T-cell (primary cell): ENCODE measurements at regions not wholly inside any gene's neighbourhood (a gene's known extent, or its start where the extent isn't known, plus 50 kb on each side); places are given as distances from the start of the nearest gene placed in this dataset.
A peak's percentile ranks its signal among the peaks of the same experiment; 100 is the strongest.

Experiments
- ATAC-seq, 4 experiments: fragments of 200-7000 bp in 3 of 4; fragments of 150-1000 bp in 1 of 4; cut with Tn5 transposase; replicated peaks in 1 of 4; 1 replicate in 3 of 4; 2 replicates in 1 of 4; pipeline ENCODE4 v1.10.0; 2021; ENCODE audit warnings: moderate library complexity in 3 of 4, mild to moderate bottlenecking in 2 of 4, moderate number of reproducible peaks in 1 of 4
- CTCF ChIA-PET, 2 donors: fragments of 300-600 bp; sonication (Branson Sonifier 250); formaldehyde crosslinking; loops; one replicate each; lab custom pipeline; 2022; ENCODE audit warnings: antibody characterized with exemption in 2 of 2; lab: Charles Lee
- POLR2A ChIA-PET, 2 donors: fragments of 300-600 bp; sonication (Branson Sonifier 250); formaldehyde crosslinking; loops; one replicate each; lab custom pipeline; 2022; ENCODE audit warnings: antibody characterized with exemption in 2 of 2; lab: Charles Lee
- DNase-seq, 35 experiments: peaks; one replicate each; pipeline versions ENCODE4 v3.0.0 to v3.0.0-alpha.2; 2013 to 2023
- H3K27ac ChIP-seq: one replicate; pipeline ENCODE4 v1.5.1; 2013; ENCODE audit warnings: low read length
- H3K27me3 ChIP-seq, 2 experiments: replicated peaks in 1 of 2; 1 replicate in 1 of 2; 2 replicates in 1 of 2; pipeline versions ENCODE4 v1.6.1 to v1.7.0; 2013; ENCODE audit warnings: low read length in 1 of 2, mixed read lengths in 1 of 2; ENCODE audit not compliant: control insufficient read depth in 2 of 2, insufficient read depth in 2 of 2; ENCODE audit errors: extremely low read depth in 1 of 2
- H3K36me3 ChIP-seq, 2 donors: 1 replicate in 1 of 2; 2 replicates in 1 of 2; pipeline versions ENCODE4 v1.6.1 to v1.7.0; 2013; ENCODE audit warnings: low read length in 1 of 2; ENCODE audit not compliant: control insufficient read depth in 2 of 2, insufficient read depth in 1 of 2; ENCODE audit errors: extremely low read depth in 1 of 2
- H3K4me1 ChIP-seq, 2 experiments: 1 replicate in 1 of 2; 2 replicates in 1 of 2; pipeline versions ENCODE4 v1.6.1 to v1.7.0; 2013; ENCODE audit warnings: low read length in 2 of 2, mixed read lengths in 1 of 2; ENCODE audit not compliant: insufficient read depth in 2 of 2, control insufficient read depth in 1 of 2; ENCODE audit errors: extremely low read depth in 1 of 2
- H3K4me3 ChIP-seq, 2 donors: 1 replicate in 1 of 2; 2 replicates in 1 of 2; pipeline versions ENCODE4 v1.5.1 to v1.7.0; 2013; ENCODE audit warnings: mild to moderate bottlenecking in 2 of 2, low read length in 1 of 2, moderate library complexity in 1 of 2; ENCODE audit not compliant: control insufficient read depth in 1 of 2; ENCODE audit errors: extremely low read depth in 1 of 2
- H3K9me3 ChIP-seq: 2 replicates; pipeline ENCODE4 v1.7.0; 2013
- H3K27ac Mint-ChIP-seq, 2 donors: one replicate each; pipeline ENCODE4 v1.8.0; 2020 to 2021; ENCODE audit warnings: mild to moderate bottlenecking in 2 of 2, mixed read lengths in 2 of 2
- H3K27me3 Mint-ChIP-seq, 2 donors: one replicate each; pipeline ENCODE4 v1.8.0; 2021 to 2022; ENCODE audit warnings: mixed read lengths in 2 of 2
- H3K36me3 Mint-ChIP-seq: one replicate; pipeline ENCODE4 v1.8.0; 2021; ENCODE audit warnings: mixed read lengths
- H3K4me1 Mint-ChIP-seq, 3 donors: one replicate each; pipeline ENCODE4 v1.8.0; 2020 to 2022; ENCODE audit warnings: mixed read lengths in 3 of 3, mild to moderate bottlenecking in 1 of 3
- H3K4me3 Mint-ChIP-seq, 3 donors: one replicate each; pipeline ENCODE4 v1.8.0; 2020 to 2022; ENCODE audit warnings: mild to moderate bottlenecking in 3 of 3, mixed read lengths in 3 of 3, moderate library complexity in 3 of 3
- H3K9me3 Mint-ChIP-seq, 3 donors: one replicate each; pipeline ENCODE4 v1.8.0; 2020 to 2022; ENCODE audit warnings: mixed read lengths in 3 of 3
- WGBS: methylation state at CpG from one replicate; pipeline ENCODE4 v1.1.5; 2013; ENCODE audit warnings: missing lambda C conversion rate; ENCODE audit not compliant: insufficient coverage; 5-methylcytosine and 5-hydroxymethylcytosine counted together

GRCh38 chr10:81564143-81564542, 310.9 kb upstream of the NRG3 start:
- CTCF ChIA-PET, result no interaction called here
- POLR2A ChIA-PET, result no interaction called here
- peaks cover 5 to 16% (median 6%) of the 10 kb centered on the region in 3 donors for H3K9me3 Mint-ChIP-seq
- no peaks in the 10 kb centered on the region for H3K27me3 Mint-ChIP-seq
- ATAC-seq (no peak), DNase-seq (no peak)
- Histone ChIP-seq H3K4me1 (no peaks in the 10 kb centered on the region), H3K9me3 (no peaks in the 10 kb centered on the region), H3K4me3 (no peak overlapping the region), H3K27ac (no peak overlapping the region), H3K36me3 (no peaks in the 10 kb centered on the region), H3K27me3 (no peaks in the 10 kb centered on the region)
- peaks cover 0 to 7% (median 0%) of the 10 kb centered on the region in 3 donors for H3K4me1 Mint-ChIP-seq
- WGBS, result 51% methylated on average over 2 of the region's 3 CpGs
- H3K27ac Mint-ChIP-seq, result no peak overlapping the region
- no peak overlapping the region for H3K4me3 Mint-ChIP-seq
- no peaks in the 10 kb centered on the region for H3K36me3 Mint-ChIP-seq

DNA sequence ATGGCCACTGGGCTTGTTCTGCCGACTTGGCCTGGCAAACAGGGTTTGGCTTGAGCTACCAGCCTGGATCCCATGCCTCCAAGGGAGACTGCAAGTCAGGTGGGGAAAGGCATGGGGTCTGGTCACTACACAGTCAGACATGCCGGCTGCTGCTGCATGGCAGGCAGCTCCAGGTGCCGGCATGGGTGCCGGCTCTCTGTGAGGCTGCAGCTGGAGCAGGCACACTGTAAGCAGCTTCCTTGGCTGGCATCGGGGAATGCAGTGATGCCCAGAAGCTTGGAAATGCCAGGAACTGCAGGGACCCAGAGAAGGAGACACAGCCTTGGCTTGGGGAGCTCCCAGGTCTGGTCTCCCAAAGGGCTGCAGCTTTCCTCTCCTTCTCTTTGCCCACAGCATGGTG, 305.5 kb upstream of the NRG3 start:
- Mint-ChIP-seq H3K27me3 (no peaks in the 10 kb centered on the region), H3K4me3 (no peak overlapping the region), H3K27ac (no peak overlapping the region), H3K9me3 (peaks cover 0 to 13% (median 4%) of the 10 kb centered on the region in 3 donors), H3K36me3 (no peaks in the 10 kb centered on the region), H3K4me1 (no peaks in the 10 kb centered on the region)
- 77% methylated on average over 5 of the region's 5 CpGs for WGBS
- ChIA-PET CTCF (interaction anchor here in 1 of 2 donors (0.6 kb wide), 1 partner anchor 50 kb away, joined by 3 read pairs; no protein-coding TSS in a partner anchor), POLR2A (no interaction called here)
- H3K36me3 ChIP-seq, result no peaks in the 10 kb centered on the region
- H3K27ac ChIP-seq, result no peak overlapping the region
- no peak for DNase-seq
- no peaks in the 10 kb centered on the region for H3K27me3 ChIP-seq
- no peaks in the 10 kb centered on the region for H3K9me3 ChIP-seq
- peak in 1 of 4 experiments; percentile 27 for ATAC-seq
- H3K4me1 ChIP-seq, result no peaks in the 10 kb centered on the region
- no peak overlapping the region for H3K4me3 ChIP-seq

DNA sequence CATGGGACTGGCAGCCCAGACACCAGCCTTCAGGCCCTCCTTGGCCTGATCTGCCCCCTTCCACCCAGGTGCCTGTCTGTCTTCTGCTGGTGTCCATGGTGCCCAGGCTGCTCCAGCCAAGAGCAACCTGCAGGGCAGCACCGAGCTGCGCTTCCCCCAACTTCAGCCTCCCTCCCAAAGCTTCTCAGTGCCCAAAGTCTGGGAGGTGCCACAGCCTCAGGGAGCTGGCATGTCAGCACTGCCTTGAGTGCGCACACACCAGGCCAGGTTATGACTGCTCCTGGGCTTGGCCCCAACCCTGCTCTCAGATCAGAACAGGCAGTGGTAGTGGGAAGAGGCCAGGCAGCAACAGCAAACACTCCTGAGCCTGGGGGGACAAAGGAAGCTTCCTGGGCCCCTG, 304.6 kb upstream of the NRG3 start:
- Histone ChIP-seq H3K9me3 (no peaks in the 10 kb centered on the region), H3K36me3 (no peaks in the 10 kb centered on the region), H3K27ac (no peak overlapping the region), H3K27me3 (no peaks in the 10 kb centered on the region), H3K4me1 (no peaks in the 10 kb centered on the region), H3K4me3 (no peak overlapping the region)
- no peaks in the 10 kb centered on the region for H3K36me3 Mint-ChIP-seq
- no peak overlapping the region for H3K27ac Mint-ChIP-seq
- H3K27me3 Mint-ChIP-seq, result no peaks in the 10 kb centered on the region
- no peak for ATAC-seq
- H3K4me3 Mint-ChIP-seq, result no peak overlapping the region
- peaks cover 0 to 18% (median 4%) of the 10 kb centered on the region in 3 donors for H3K9me3 Mint-ChIP-seq
- no peak for DNase-seq
- WGBS, result 100% methylated on average over 3 of the region's 3 CpGs
- ChIA-PET POLR2A (no interaction called here), CTCF (interaction anchor here in 1 of 2 donors (0.6 kb wide), 1 partner anchor 51 kb away, joined by 3 read pairs; no protein-coding TSS in a partner anchor)
- no peaks in the 10 kb centered on the region for H3K4me1 Mint-ChIP-seq

DNA sequence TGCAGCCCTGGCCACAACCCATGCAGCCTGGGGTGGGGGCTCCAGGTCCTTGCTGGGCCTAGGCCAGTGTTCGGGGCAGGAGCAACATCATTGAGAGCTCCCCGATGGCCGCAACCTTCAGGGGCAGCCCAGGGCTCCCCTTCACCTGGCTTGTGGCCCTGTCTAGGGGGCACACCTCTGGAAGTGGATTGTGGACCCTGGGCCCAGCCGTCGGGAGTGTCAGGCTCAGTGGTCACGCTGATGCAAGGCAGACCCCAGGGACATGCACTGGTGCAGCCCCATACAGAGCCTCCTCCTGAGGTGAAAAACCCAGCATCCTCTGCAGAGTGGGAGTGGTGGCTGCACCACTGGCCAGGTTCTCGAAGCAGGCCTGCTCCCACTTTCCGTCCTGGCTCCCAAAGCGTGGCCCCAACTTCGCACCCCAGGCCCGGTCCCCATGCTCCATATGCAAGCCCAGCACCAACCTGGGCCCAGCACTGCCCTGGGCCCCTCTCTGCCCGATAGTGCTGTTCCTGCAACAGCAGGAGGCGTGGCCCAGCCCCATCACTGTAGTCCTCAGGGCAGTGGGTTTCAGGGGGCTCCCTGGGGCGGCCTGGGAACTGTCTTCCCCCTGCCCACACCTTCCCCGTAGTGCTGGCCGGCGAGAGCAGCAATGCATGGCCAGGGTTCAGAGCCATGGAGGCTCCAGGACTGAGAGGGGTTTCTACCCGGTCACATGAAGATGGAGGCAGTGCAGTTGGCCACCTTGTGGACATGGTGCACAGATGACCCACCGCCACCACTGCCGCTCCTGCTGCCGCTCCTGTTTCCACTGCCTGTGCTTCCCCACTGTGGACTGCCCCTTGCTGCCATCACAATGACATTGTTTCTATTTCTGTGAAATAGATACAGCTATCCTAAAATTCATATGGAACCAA, 303.9 kb upstream of the NRG3 start:
- DNase-seq (no peak), ATAC-seq (no peak)
- Mint-ChIP-seq H3K27ac (no peak overlapping the region), H3K4me1 (no peaks in the 10 kb centered on the region), H3K36me3 (no peaks in the 10 kb centered on the region), H3K27me3 (no peaks in the 10 kb centered on the region), H3K9me3 (peaks cover 0 to 22% (median 5%) of the 10 kb centered on the region in 3 donors), H3K4me3 (no peak overlapping the region)
- H3K27me3 ChIP-seq, result no peaks in the 10 kb centered on the region
- no peak overlapping the region for H3K27ac ChIP-seq
- H3K36me3 ChIP-seq, result no peaks in the 10 kb centered on the region
- ChIA-PET POLR2A (no interaction called here), CTCF (no interaction called here)
- H3K4me3 ChIP-seq, result no peak overlapping the region
- no peaks in the 10 kb centered on the region for H3K4me1 ChIP-seq
- H3K9me3 ChIP-seq, result no peaks in the 10 kb centered on the region
- WGBS, result 89% methylated on average over 16 of the region's 21 CpGs

DNA sequence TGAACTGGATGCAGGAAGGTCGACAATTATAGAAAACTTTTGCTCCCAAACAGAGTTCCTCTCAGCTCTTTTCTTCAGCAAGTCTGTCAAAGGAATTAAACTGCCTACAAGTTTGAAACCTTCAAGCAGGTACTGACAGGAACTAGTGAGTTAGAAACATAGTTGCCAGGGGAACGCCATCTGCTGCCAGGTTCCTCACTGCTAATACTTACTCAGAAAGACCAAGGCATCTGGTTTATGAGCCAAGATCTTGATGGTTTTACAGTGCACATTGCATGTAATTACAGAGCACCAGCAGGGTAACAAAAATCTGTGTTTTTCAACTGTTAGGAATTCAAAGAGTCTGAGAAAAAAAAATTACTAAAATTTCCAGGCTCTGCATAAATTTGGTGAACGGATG, 300.0 kb upstream of the NRG3 start:
- H3K4me3 Mint-ChIP-seq, result no peak overlapping the region
- ChIA-PET CTCF (no interaction called here), POLR2A (no interaction called here)
- no CpG with 5 or more reads among the region's 3 CpGs for WGBS
- Histone ChIP-seq H3K9me3 (no peaks in the 10 kb centered on the region), H3K27ac (no peak overlapping the region), H3K27me3 (no peaks in the 10 kb centered on the region), H3K36me3 (no peaks in the 10 kb centered on the region), H3K4me3 (no peak overlapping the region), H3K4me1 (no peaks in the 10 kb centered on the region)
- no peak for ATAC-seq
- no peak overlapping the region for H3K27ac Mint-ChIP-seq
- H3K36me3 Mint-ChIP-seq, result no peaks in the 10 kb centered on the region
- H3K9me3 Mint-ChIP-seq, result peaks cover 0 to 33% (median 10%) of the 10 kb centered on the region in 3 donors
- no peaks in the 10 kb centered on the region for H3K4me1 Mint-ChIP-seq
- H3K27me3 Mint-ChIP-seq, result no peaks in the 10 kb centered on the region
- DNase-seq, result no peak

GRCh38 chr10:81576336-81576735, 298.7 kb upstream of the NRG3 start:
- WGBS, result 60% methylated on average over 2 of the region's 2 CpGs
- Mint-ChIP-seq H3K4me3 (no peak overlapping the region), H3K36me3 (no peaks in the 10 kb centered on the region), H3K4me1 (no peaks in the 10 kb centered on the region), H3K27ac (no peak overlapping the region), H3K27me3 (no peaks in the 10 kb centered on the region), H3K9me3 (peaks cover 0 to 37% (median 13%) of the 10 kb centered on the region in 3 donors)
- Histone ChIP-seq H3K4me1 (no peaks in the 10 kb centered on the region), H3K4me3 (no peak overlapping the region), H3K27ac (no peak overlapping the region), H3K27me3 (no peaks in the 10 kb centered on the region), H3K36me3 (no peaks in the 10 kb centered on the region), H3K9me3 (no peaks in the 10 kb centered on the region)
- DNase-seq (no peak), ATAC-seq (no peak)
- CTCF ChIA-PET, result interaction anchor here in 1 of 2 donors (0.6 kb wide), 1 partner anchor 22 kb away, joined by 3 read pairs; no protein-coding TSS in a partner anchor
- POLR2A ChIA-PET, result no interaction called here
